K562 (cell line): ENCODE measurements at regions not wholly inside any gene's neighbourhood (a gene's known extent, or its start where the extent isn't known, plus 50 kb on each side); places are given as distances from the start of the nearest gene placed in this dataset.

Experiments
- ATAC-seq: fragments of 200-7000 bp; cut with Tn5 transposase; 3 replicates; pipeline ENCODE4 v1.9.1; 2020; ENCODE audit warnings: moderate library complexity
- BruUV-seq: library from RNA; stranded (reverse); fragments of 400-500 nt; replicated peaks from 2 replicates; lab custom pipeline; 2021; lab: Mats Ljungman, UMichigan
- CTCF ChIA-PET: fragments of 300-600 bp; formaldehyde crosslinking; extraction: SDS; loops from one replicate; lab custom pipeline; 2021; ENCODE audit warnings: low intra/inter-chr PET ratio; lab: Yijun Ruan, JAX
- POLR2A ChIA-PET: fragments of 300-600, 350-650 bp; sonication (Branson Sonifier 250); formaldehyde crosslinking; extraction: SDS; loops from one replicate; lab custom pipeline; 2021; ENCODE audit warnings: antibody characterized with exemption, inconsistent platforms; lab: Yijun Ruan, JAX
- DNase-seq, 4 experiments: peaks; one replicate each; pipeline versions ENCODE4 v3.0.0 to v3.0.0-alpha.2; 2011 to 2018; ENCODE audit warnings: low spot score in 3 of 4, mixed read lengths in 3 of 4; ENCODE audit errors: extremely low read depth in 1 of 4
- FAIRE-seq: peaks from 2 replicates; lab custom pipeline; 2011; peaks lifted over from hg19 to GRCh38; lab: Jason Lieb, UNC
- H2AFZ ChIP-seq: 2 replicates; pipeline ENCODE4 v1.6.0; 2011; ENCODE audit warnings: low read depth, low read length, control low read depth, inconsistent platforms
- H3K27ac ChIP-seq: fragments of 200-600 bp; 3 replicates; pipeline ENCODE4 v1.8.0; 2011; ENCODE audit warnings: low read depth, mild to moderate bottlenecking, control low read depth, inconsistent platforms, low read length, moderate library complexity, mixed read lengths; ENCODE audit errors: extremely low read depth
- H3K27me3 ChIP-seq, 2 experiments: fragments of 300-600 bp in 1 of 2; 2 replicates in 1 of 2; 3 replicates in 1 of 2; pipeline versions ENCODE4 v1.6.0 to v1.8.0; 2011; ENCODE audit warnings: inconsistent platforms in 2 of 2, low read length in 2 of 2, mild to moderate bottlenecking in 1 of 2, mixed read lengths in 1 of 2, moderate library complexity in 1 of 2; ENCODE audit not compliant: control insufficient read depth in 2 of 2, insufficient read depth in 2 of 2
- H3K36me3 ChIP-seq: fragments of 300-600 bp; 3 replicates; pipeline ENCODE4 v1.8.0; 2011; ENCODE audit warnings: mild to moderate bottlenecking, low read length, inconsistent platforms; ENCODE audit not compliant: control insufficient read depth, insufficient read depth
- H3K4me1 ChIP-seq, 2 experiments: fragments of 200-600 bp in 1 of 2; replicated peaks in 1 of 2; 2 replicates in 1 of 2; 3 replicates in 1 of 2; pipeline versions ENCODE4 v1.5.1 to v1.8.0; 2011; ENCODE audit warnings: inconsistent platforms in 2 of 2, low read length in 2 of 2, mild to moderate bottlenecking in 1 of 2, mixed read lengths in 1 of 2, moderate library complexity in 1 of 2; ENCODE audit not compliant: control insufficient read depth in 2 of 2, insufficient read depth in 2 of 2
- H3K4me2 ChIP-seq: 2 replicates; pipeline ENCODE4 v1.6.1; 2011; ENCODE audit warnings: low read length, control low read depth, inconsistent platforms, mixed read lengths; ENCODE audit not compliant: insufficient read depth
- H3K4me3 ChIP-seq: fragments of 200-600 bp; sonication (generic), shearing (Covaris generic); 2 replicates; pipeline ENCODE4 v1.5.1; 2016; ENCODE audit warnings: control low read depth, inconsistent platforms
- H3K79me2 ChIP-seq: fragments of 200-600 bp; 3 replicates; pipeline ENCODE4 v1.8.0; 2011; ENCODE audit warnings: low read length, inconsistent platforms; ENCODE audit not compliant: control insufficient read depth, insufficient read depth
- H3K9ac ChIP-seq, 2 experiments: 2 replicates each; pipeline versions ENCODE4 v1.6.0 to v1.6.1; 2011; ENCODE audit warnings: low read depth in 2 of 2, low read length in 2 of 2, control low read depth in 1 of 2, inconsistent platforms in 1 of 2, mild to moderate bottlenecking in 1 of 2, mixed read lengths in 1 of 2; ENCODE audit not compliant: insufficient read depth in 1 of 2
- H3K9me1 ChIP-seq: one replicate; pipeline ENCODE4 v1.6.0; 2011; ENCODE audit warnings: inconsistent platforms, mild to moderate bottlenecking, low read length, moderate library complexity; ENCODE audit not compliant: control insufficient read depth, insufficient read depth
- H3K9me3 ChIP-seq: replicated peaks from 2 replicates; pipeline ENCODE4 v1.5.1; 2011; ENCODE audit warnings: low read depth, low read length, inconsistent platforms; ENCODE audit not compliant: control insufficient read depth, insufficient read depth
- H4K20me1 ChIP-seq: replicated peaks from 2 replicates; pipeline ENCODE4 v1.6.1; 2011; ENCODE audit warnings: low read length, inconsistent platforms, mixed read lengths; ENCODE audit not compliant: control insufficient read depth, insufficient read depth
- DDX20 ChIP-seq: fragments of 450-650 bp; IDR thresholded peaks from 2 replicates; pipeline ENCODE4 v1.6.1; 2016; ENCODE audit warnings: missing genetic modification characterization, low read depth, mild to moderate bottlenecking, missing compliant biosample characterization, moderate library complexity
- ETV5 ChIP-seq: sonication (generic); formaldehyde crosslinking; IDR thresholded peaks from 2 replicates; pipeline ENCODE4 v1.4.0; 2020; ENCODE audit warnings: low read depth, mild to moderate bottlenecking, missing genetic modification reagents
- HEY1 ChIP-seq: fragments of 250-450 bp; sonication (Bioruptor Pico); IDR thresholded peaks from 2 replicates; pipeline ENCODE4 v1.5.0; 2020; ENCODE audit warnings: mild to moderate bottlenecking, moderate library complexity, borderline replicate concordance
- HOXB6 ChIP-seq: fragments of 250-450 bp; sonication (Bioruptor Pico); IDR thresholded peaks from 2 replicates; pipeline ENCODE4 v1.5.1; 2022; ENCODE audit warnings: mild to moderate bottlenecking, borderline replicate concordance
- ILF3 ChIP-seq: fragments of 450-650 bp; IDR thresholded peaks from 2 replicates; pipeline ENCODE4 v1.6.1; 2018; ENCODE audit warnings: antibody characterized with exemption, mild to moderate bottlenecking, moderate library complexity, borderline replicate concordance
- MCM2 ChIP-seq: fragments of 450-650 bp; IDR thresholded peaks from 2 replicates; pipeline ENCODE4 v1.6.1; 2017; ENCODE audit warnings: low read depth, mild to moderate bottlenecking
- NCOA4 ChIP-seq: fragments of 450-650 bp; IDR thresholded peaks from 2 replicates; pipeline ENCODE4 v1.6.1; 2018; ENCODE audit warnings: mild to moderate bottlenecking; ENCODE audit not compliant: partially characterized antibody
- NCOA6 ChIP-seq: fragments of 450-650 bp; IDR thresholded peaks from 2 replicates; pipeline ENCODE4 v1.6.1; 2017; ENCODE audit warnings: mild to moderate bottlenecking
- NFYB ChIP-seq: IDR thresholded peaks from 2 replicates; pipeline ENCODE4 v1.6.1; 2011; ENCODE audit warnings: mild to moderate bottlenecking, moderate library complexity; ENCODE audit not compliant: insufficient read length; ENCODE audit errors: extremely low read depth
- PHB ChIP-seq: fragments of 250-450 bp; sonication (Bioruptor Pico); IDR thresholded peaks from 2 replicates; pipeline ENCODE4 v1.5.0; 2021
- PTRF ChIP-seq: fragments of 450-650 bp; IDR thresholded peaks from 2 replicates; pipeline ENCODE4 v1.6.1; 2016; ENCODE audit warnings: mild to moderate bottlenecking, missing genetic modification characterization, missing compliant biosample characterization
- RFX1 ChIP-seq: fragments of 450-650 bp; IDR thresholded peaks from 2 replicates; pipeline ENCODE4 v1.6.1; 2016; ENCODE audit warnings: mild to moderate bottlenecking, moderate library complexity
- TRIM24 ChIP-seq, 2 experiments: fragments of 450-650 bp; IDR thresholded peaks; 2 replicates each; pipeline ENCODE4 v1.6.1; 2016
- ZNF583 ChIP-seq: fragments of 250-450 bp; sonication (Bioruptor Pico); IDR thresholded peaks from 2 replicates; pipeline ENCODE4 v1.4.0; 2020
- ZNF696 ChIP-seq: fragments of 250-450 bp; sonication (Bioruptor Pico); conservative IDR thresholded peaks from 2 replicates; pipeline ENCODE4 v1.4.0; 2020; ENCODE audit warnings: mild to moderate bottlenecking, moderate library complexity
- ZNF717 ChIP-seq: fragments of 250-450 bp; sonication (Bioruptor Pico); IDR thresholded peaks from 2 replicates; pipeline ENCODE4 v1.5.0; 2021
- WGBS: fragments of 100-300 bp; shearing (Covaris generic); methylation state at CpG from one replicate; pipeline ENCODE4 v1.1.6; 2016; ENCODE audit warnings: low coverage, mixed read lengths; ENCODE audit not compliant: insufficient coverage; ENCODE audit errors: missing lambda C conversion rate; 5-methylcytosine and 5-hydroxymethylcytosine counted together
- in situ Hi-C: fragments of 300-500 bp; cut with MboI; formaldehyde crosslinking; loops from 4 replicates; pipeline ENCODE4 v1.15.0; 2018; ENCODE audit warnings: inconsistent platforms, mixed read lengths
- intact Hi-C: fragments of 100-400 bp; cut with micrococcal nuclease; formaldehyde crosslinking; loops from 2 replicates; pipeline ENCODE4 v1.14.2; 2022
- TF ChIP-seq, protein P1 (sequence below): fragments of 450-650 bp; formaldehyde crosslinking; IDR thresholded peaks from 2 replicates; pipeline ENCODE4 v1.4.0; 2020; ENCODE audit warnings: mild to moderate bottlenecking, mixed read lengths
- TF ChIP-seq, protein P2 (sequence below): IDR thresholded peaks from 2 replicates; pipeline ENCODE4 v1.6.1; 2011; ENCODE audit warnings: borderline replicate concordance, low read depth, mild to moderate bottlenecking, moderate library complexity, low read length; ENCODE audit not compliant: insufficient read depth, poor library complexity, severe bottlenecking
- TF ChIP-seq, protein P3 (sequence below): sonication (generic); formaldehyde crosslinking; IDR thresholded peaks from 2 replicates; pipeline ENCODE4 v1.9.0; 2022; ENCODE audit warnings: mild to moderate bottlenecking, missing genetic modification reagents
- TF ChIP-seq, protein P4 (sequence below): fragments of 450-650 bp; IDR thresholded peaks from 2 replicates; pipeline ENCODE4 v1.6.1; 2016

DNA sequence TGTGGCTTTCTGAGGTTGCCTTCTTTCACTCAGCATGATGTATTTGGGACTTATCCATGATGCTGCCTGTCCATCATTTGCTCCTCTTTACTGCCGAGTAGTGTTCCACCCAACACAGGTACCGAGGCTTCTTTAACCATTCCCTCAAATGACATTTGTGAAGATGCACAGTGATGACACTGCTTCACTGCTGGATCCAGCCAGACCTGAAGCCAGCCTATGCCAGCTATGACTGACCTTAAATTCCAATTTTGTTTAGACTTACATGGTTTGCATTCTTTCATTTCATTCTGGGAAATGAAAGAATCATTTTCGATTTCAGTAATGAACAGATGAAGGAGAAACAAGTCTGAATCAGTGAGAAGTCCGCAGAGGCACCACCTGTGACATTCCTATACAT, 271.0 kb downstream of the AACS start:
- CTCF ChIA-PET = no interaction called here
- in situ Hi-C loops = no loop called here
- 0% methylated on average over 4 of the region's 4 CpGs for WGBS
- H3K9me1 ChIP-seq = no peaks in the 10 kb centered on the region
- H4K20me1 ChIP-seq = no peaks in the 10 kb centered on the region
- H3K79me2 ChIP-seq = no peaks in the 10 kb centered on the region
- TF ChIP-seq HEY1 (CRISPR knock-in tag) = no peak
- TF ChIP-seq ZNF583 (CRISPR knock-in tag) = no peak
- TF ChIP-seq MCM2 = no peak
- no peak for TF ChIP-seq RFX1
- TF ChIP-seq PHB (CRISPR knock-in tag) = no peak
- no peak for TF ChIP-seq ETV5 (CRISPR knock-in tag)
- TF ChIP-seq, protein P1, sequence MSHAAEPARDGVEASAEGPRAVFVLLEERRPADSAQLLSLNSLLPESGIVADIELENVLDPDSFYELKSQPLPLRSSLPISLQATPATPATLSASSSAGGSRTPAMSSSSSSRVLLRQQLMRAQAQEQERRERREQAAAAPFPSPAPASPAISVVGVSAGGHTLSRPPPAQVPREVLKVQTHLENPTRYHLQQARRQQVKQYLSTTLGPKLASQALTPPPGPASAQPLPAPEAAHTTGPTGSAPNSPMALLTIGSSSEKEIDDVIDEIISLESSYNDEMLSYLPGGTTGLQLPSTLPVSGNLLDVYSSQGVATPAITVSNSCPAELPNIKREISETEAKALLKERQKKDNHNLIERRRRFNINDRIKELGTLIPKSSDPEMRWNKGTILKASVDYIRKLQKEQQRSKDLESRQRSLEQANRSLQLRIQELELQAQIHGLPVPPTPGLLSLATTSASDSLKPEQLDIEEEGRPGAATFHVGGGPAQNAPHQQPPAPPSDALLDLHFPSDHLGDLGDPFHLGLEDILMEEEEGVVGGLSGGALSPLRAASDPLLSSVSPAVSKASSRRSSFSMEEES (CRISPR knock-in tag) = no peak
- no peak for TF ChIP-seq ZNF696 (CRISPR knock-in tag)
- TF ChIP-seq NCOA6 = no peak
- TF ChIP-seq, protein P2, sequence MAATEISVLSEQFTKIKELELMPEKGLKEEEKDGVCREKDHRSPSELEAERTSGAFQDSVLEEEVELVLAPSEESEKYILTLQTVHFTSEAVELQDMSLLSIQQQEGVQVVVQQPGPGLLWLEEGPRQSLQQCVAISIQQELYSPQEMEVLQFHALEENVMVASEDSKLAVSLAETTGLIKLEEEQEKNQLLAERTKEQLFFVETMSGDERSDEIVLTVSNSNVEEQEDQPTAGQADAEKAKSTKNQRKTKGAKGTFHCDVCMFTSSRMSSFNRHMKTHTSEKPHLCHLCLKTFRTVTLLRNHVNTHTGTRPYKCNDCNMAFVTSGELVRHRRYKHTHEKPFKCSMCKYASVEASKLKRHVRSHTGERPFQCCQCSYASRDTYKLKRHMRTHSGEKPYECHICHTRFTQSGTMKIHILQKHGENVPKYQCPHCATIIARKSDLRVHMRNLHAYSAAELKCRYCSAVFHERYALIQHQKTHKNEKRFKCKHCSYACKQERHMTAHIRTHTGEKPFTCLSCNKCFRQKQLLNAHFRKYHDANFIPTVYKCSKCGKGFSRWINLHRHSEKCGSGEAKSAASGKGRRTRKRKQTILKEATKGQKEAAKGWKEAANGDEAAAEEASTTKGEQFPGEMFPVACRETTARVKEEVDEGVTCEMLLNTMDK = no peak
- TF ChIP-seq, protein P3, sequence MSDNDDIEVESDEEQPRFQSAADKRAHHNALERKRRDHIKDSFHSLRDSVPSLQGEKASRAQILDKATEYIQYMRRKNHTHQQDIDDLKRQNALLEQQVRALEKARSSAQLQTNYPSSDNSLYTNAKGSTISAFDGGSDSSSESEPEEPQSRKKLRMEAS = no peak
- TF ChIP-seq, protein P4, sequence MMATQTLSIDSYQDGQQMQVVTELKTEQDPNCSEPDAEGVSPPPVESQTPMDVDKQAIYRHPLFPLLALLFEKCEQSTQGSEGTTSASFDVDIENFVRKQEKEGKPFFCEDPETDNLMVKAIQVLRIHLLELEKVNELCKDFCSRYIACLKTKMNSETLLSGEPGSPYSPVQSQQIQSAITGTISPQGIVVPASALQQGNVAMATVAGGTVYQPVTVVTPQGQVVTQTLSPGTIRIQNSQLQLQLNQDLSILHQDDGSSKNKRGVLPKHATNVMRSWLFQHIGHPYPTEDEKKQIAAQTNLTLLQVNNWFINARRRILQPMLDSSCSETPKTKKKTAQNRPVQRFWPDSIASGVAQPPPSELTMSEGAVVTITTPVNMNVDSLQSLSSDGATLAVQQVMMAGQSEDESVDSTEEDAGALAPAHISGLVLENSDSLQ = no peak
- no peak for TF ChIP-seq DDX20 (tag)
- TF ChIP-seq ZNF717 (CRISPR knock-in tag) = no peak
- no peak for TF ChIP-seq NFYB
- TF ChIP-seq ILF3 = no peak
- no peak for TF ChIP-seq TRIM24 (IDR thresholded peaks at IDR 0.05)
- TF ChIP-seq HOXB6 (CRISPR knock-in tag) = no peak
- TF ChIP-seq PTRF (tag) = no peak
- TF ChIP-seq NCOA4 = no peak
- H3K4me1 ChIP-seq = peaks cover 0 to 1% of the 10 kb centered on the region in 2 experiments; a peak in 2 of 5 replicates
- DNase-seq = no peak
- no peak overlapping the region for H2AFZ ChIP-seq
- H3K4me2 ChIP-seq = no peak overlapping the region
- BruUV-seq = no TSS peak
- ATAC-seq = no peak
- H3K27me3 ChIP-seq = no peaks in the 10 kb centered on the region
- no peaks in the 10 kb centered on the region for H3K36me3 ChIP-seq
- H3K9me3 ChIP-seq = no peaks in the 10 kb centered on the region
- H3K4me3 ChIP-seq = no peak overlapping the region
- no peak for FAIRE-seq
- H3K9ac ChIP-seq = no peak overlapping the region
- POLR2A ChIA-PET = no interaction called here
- intact Hi-C loops = loop anchor here (10.0 kb wide), 1 partner anchor 151 kb away; the partner anchor contains the start of gene TMEM132B
- H3K27ac ChIP-seq = no peak overlapping the region
